Forelimb muscle (tissue), 1 donor: ENCODE measurements at regions not wholly inside any gene's neighbourhood (a gene's known extent, or its start where the extent isn't known, plus 50 kb on each side); places are given as distances from the start of the nearest gene placed in this dataset.
"Not testable (repeated sequence)": the region's sequence is repeated elsewhere in the genome, so short reads cannot be mapped to it uniquely, and the experiment has no call there.

ENCODE experiments used
- DNase-seq: peaks from one replicate; pipeline ENCODE4 v3.0.0-alpha.2; 2013; ENCODE audit warnings: low read depth

GRCh38 chr17:34740565-34741520 is 161.5 kb downstream of the TMEM132E start:
- no peak for DNase-seq

GRCh38 chr17:34739386-34739785 is 160.0 kb downstream of the TMEM132E start:
- no peak for DNase-seq

- not testable (repeated sequence) for DNase-seq
Observed at GRCh38 chr17:34737673-34738072, 158.3 kb downstream of the TMEM132E start.

GRCh38 chr17:34736611-34737010 is 157.2 kb downstream of the TMEM132E start:
- DNase-seq: no peak

GRCh38 chr17:34733333-34733732 is 154.0 kb downstream of the TMEM132E start:
- DNase-seq: no peak

GRCh38 chr17:34730816-34731215 is 151.4 kb downstream of the TMEM132E start:
- no peak for DNase-seq

GRCh38 chr17:34728771-34729310 is 149.5 kb downstream of the TMEM132E start:
- DNase-seq: no peak

- DNase-seq: no peak
Observed at GRCh38 chr17:34727601-34728000, 148.2 kb downstream of the TMEM132E start.

- DNase-seq: no peak
Observed at GRCh38 chr17:34726536-34727384, 147.4 kb downstream of the TMEM132E start.

- no peak for DNase-seq
Observed at GRCh38 chr17:34725725-34726124, 146.3 kb downstream of the TMEM132E start.

GRCh38 chr17:34725008-34725407 is 145.6 kb downstream of the TMEM132E start:
- DNase-seq: no peak

GRCh38 chr17:34723875-34724274 is 144.5 kb downstream of the TMEM132E start:
- no peak for DNase-seq

- no peak for DNase-seq
Observed at GRCh38 chr17:34721326-34721725, 141.9 kb downstream of the TMEM132E start.

- no peak for DNase-seq
Observed at GRCh38 chr17:34720760-34721159, 141.4 kb downstream of the TMEM132E start.

- no peak for DNase-seq
Observed at GRCh38 chr17:34719569-34719968, 140.2 kb downstream of the TMEM132E start.

- no peak for DNase-seq
Observed at GRCh38 chr17:34717092-34717491, 137.7 kb downstream of the TMEM132E start.

GRCh38 chr17:34716291-34716690 is 136.9 kb downstream of the TMEM132E start:
- no peak for DNase-seq

GRCh38 chr17:34715504-34715903 is 136.1 kb downstream of the TMEM132E start:
- no peak for DNase-seq

GRCh38 chr17:34714475-34715410 is 135.4 kb downstream of the TMEM132E start:
- no peak for DNase-seq

- DNase-seq: no peak
Observed at GRCh38 chr17:34713687-34714086, 134.3 kb downstream of the TMEM132E start.
